Trophoblast cell (in vitro differentiated cells and primary cell): ENCODE measurements at regions not wholly inside any gene's neighbourhood (a gene's known extent, or its start where the extent isn't known, plus 50 kb on each side); places are given as distances from the start of the nearest gene placed in this dataset.
A peak's percentile ranks its signal among the peaks of the same experiment; 100 is the strongest.

Source experiments
- DNase-seq, 2 donors: peaks; one replicate each; pipeline ENCODE4 v3.0.0-alpha.2; 2016
- H2AFZ ChIP-seq: 2 replicates; pipeline ENCODE4 v1.6.1; 2013; ENCODE audit warnings: low read length, moderate library complexity, mild to moderate bottlenecking; ENCODE audit not compliant: insufficient read depth, poor library complexity
- H2AK5ac ChIP-seq: 2 replicates; pipeline ENCODE4 v1.6.1; 2013; ENCODE audit warnings: mild to moderate bottlenecking, low read length
- H2BK120ac ChIP-seq: 2 replicates; pipeline ENCODE4 v1.6.1; 2013; ENCODE audit warnings: low read length, mild to moderate bottlenecking, moderate library complexity; ENCODE audit not compliant: insufficient read depth, poor library complexity
- H2BK12ac ChIP-seq: 2 replicates; pipeline ENCODE4 v1.6.1; 2013; ENCODE audit warnings: mild to moderate bottlenecking, low read length, moderate library complexity
- H2BK5ac ChIP-seq: 2 replicates; pipeline ENCODE4 v1.6.1; 2013; ENCODE audit warnings: low read length, low read depth, moderate library complexity, mild to moderate bottlenecking; ENCODE audit not compliant: poor library complexity
- H3K14ac ChIP-seq: 2 replicates; pipeline ENCODE4 v1.6.1; 2013; ENCODE audit warnings: mild to moderate bottlenecking, low read length
- H3K18ac ChIP-seq: 2 replicates; pipeline ENCODE4 v1.6.1; 2013; ENCODE audit warnings: mild to moderate bottlenecking, low read length
- H3K23ac ChIP-seq: 2 replicates; pipeline ENCODE4 v1.6.1; 2013; ENCODE audit warnings: low read length
- H3K27ac ChIP-seq: 2 replicates; pipeline ENCODE4 v1.5.1; 2013; ENCODE audit warnings: low read depth, mild to moderate bottlenecking, inconsistent platforms, low read length, moderate library complexity
- H3K27me3 ChIP-seq: 2 replicates; pipeline ENCODE4 v1.6.1; 2013; ENCODE audit warnings: inconsistent platforms, mild to moderate bottlenecking, low read length, moderate library complexity; ENCODE audit not compliant: insufficient read depth
- H3K36me3 ChIP-seq, 2 experiments: 1 replicate in 1 of 2; 2 replicates in 1 of 2; pipeline ENCODE4 v1.6.1; 2013; ENCODE audit warnings: low read length in 2 of 2, mild to moderate bottlenecking in 2 of 2, moderate library complexity in 1 of 2; ENCODE audit not compliant: insufficient read depth in 2 of 2, control insufficient read depth in 1 of 2
- H3K4ac ChIP-seq: 2 replicates; pipeline ENCODE4 v1.6.1; 2013; ENCODE audit warnings: low read depth, mild to moderate bottlenecking, low read length, moderate library complexity
- H3K4me1 ChIP-seq, 2 experiments: 1 replicate in 1 of 2; 2 replicates in 1 of 2; pipeline ENCODE4 v1.6.1; 2013; ENCODE audit warnings: low read length in 2 of 2, mild to moderate bottlenecking in 2 of 2, moderate library complexity in 1 of 2; ENCODE audit not compliant: insufficient read depth in 2 of 2, control insufficient read depth in 1 of 2
- H3K4me2 ChIP-seq: 2 replicates; pipeline ENCODE4 v1.6.1; 2013; ENCODE audit warnings: inconsistent platforms, mild to moderate bottlenecking, low read length, moderate library complexity
- H3K4me3 ChIP-seq: 2 replicates; pipeline ENCODE4 v1.5.1; 2013; ENCODE audit warnings: mild to moderate bottlenecking, low read depth, low read length, inconsistent platforms
- H3K79me1 ChIP-seq: one replicate; pipeline ENCODE4 v1.6.1; 2013; ENCODE audit warnings: low read length
- H3K79me2 ChIP-seq: 2 replicates; pipeline ENCODE4 v1.6.1; 2013; ENCODE audit warnings: low read length, mild to moderate bottlenecking; ENCODE audit not compliant: control insufficient read depth, insufficient read depth, poor library complexity
- H3K9ac ChIP-seq: 2 replicates; pipeline ENCODE4 v1.6.1; 2013; ENCODE audit warnings: mild to moderate bottlenecking, low read length
- H3K9me3 ChIP-seq: 2 replicates; pipeline ENCODE4 v1.6.1; 2013; ENCODE audit warnings: low read depth, mild to moderate bottlenecking, control low read depth, inconsistent platforms, low read length; ENCODE audit not compliant: insufficient read depth
- H4K12ac ChIP-seq: 2 replicates; pipeline ENCODE4 v1.6.1; 2013; ENCODE audit warnings: low read depth, mild to moderate bottlenecking, low read length, moderate library complexity
- H4K8ac ChIP-seq: 2 replicates; pipeline ENCODE4 v1.6.1; 2013; ENCODE audit warnings: low read depth, mild to moderate bottlenecking, low read length, moderate library complexity
- H4K91ac ChIP-seq: one replicate; pipeline ENCODE4 v1.6.1; 2013; ENCODE audit warnings: low read depth, mild to moderate bottlenecking, low read length, moderate library complexity
- WGBS: extraction: QIAGEN DNeasy Blood & Tissue Kit; methylation state at CpG from one replicate; pipeline ENCODE4 v1.1.7; 2013; ENCODE audit warnings: missing lambda C conversion rate; ENCODE audit not compliant: insufficient read length, insufficient coverage; ENCODE audit errors: extremely low coverage; 5-methylcytosine and 5-hydroxymethylcytosine counted together

- H3K9ac ChIP-seq = no peak overlapping the region
- no peaks in the 10 kb centered on the region for H3K4me1 ChIP-seq
- H2BK12ac ChIP-seq = no peak overlapping the region
- H3K14ac ChIP-seq = no peak overlapping the region
- WGBS = no CpG with 5 or more reads among the region's 6 CpGs
- no peaks in the 10 kb centered on the region for H3K27me3 ChIP-seq
- no peak overlapping the region for H3K4ac ChIP-seq
- no peak overlapping the region for H2AK5ac ChIP-seq
- no peak overlapping the region for H2AFZ ChIP-seq
- H3K36me3 ChIP-seq = no peaks in the 10 kb centered on the region
- no peak overlapping the region for H3K18ac ChIP-seq
- no peak overlapping the region for H3K27ac ChIP-seq
- H2BK5ac ChIP-seq = no peak overlapping the region
- DNase-seq = peak in 1 of 2 donors; percentile 7
- no peak overlapping the region for H2BK120ac ChIP-seq
- H3K23ac ChIP-seq = no peak overlapping the region
- no peaks in the 10 kb centered on the region for H3K79me1 ChIP-seq
- H3K9me3 ChIP-seq = peaks cover 6% of the 10 kb centered on the region
- no peak overlapping the region for H3K4me2 ChIP-seq
- H4K12ac ChIP-seq = no peak overlapping the region
- no peak overlapping the region for H4K8ac ChIP-seq
- H4K91ac ChIP-seq = no peak overlapping the region
- H3K4me3 ChIP-seq = no peak overlapping the region
- no peaks in the 10 kb centered on the region for H3K79me2 ChIP-seq
Observed at GRCh38 chr19:30105727-30106126, 163.7 kb downstream of the URI1 start.

GRCh38 chr19:30106417-30107095 lies 164.5 kb downstream of the URI1 start:
- Histone ChIP-seq H3K4me3 (no peak overlapping the region), H4K12ac (no peak overlapping the region), H2AK5ac (no peak overlapping the region), H3K18ac (no peak overlapping the region), H2BK120ac (no peak overlapping the region), H3K4me2 (no peak overlapping the region), H3K36me3 (no peaks in the 10 kb centered on the region), H3K27me3 (no peaks in the 10 kb centered on the region), H3K4me1 (no peaks in the 10 kb centered on the region), H3K79me2 (no peaks in the 10 kb centered on the region), H3K4ac (no peak overlapping the region), H3K14ac (no peak overlapping the region), H4K91ac (no peak overlapping the region), H3K27ac (no peak overlapping the region), H2BK5ac (no peak overlapping the region), H3K79me1 (no peaks in the 10 kb centered on the region), H4K8ac (no peak overlapping the region), H2BK12ac (no peak overlapping the region), H3K9me3 (peaks cover 3% of the 10 kb centered on the region), H3K23ac (no peak overlapping the region), H3K9ac (no peak overlapping the region), H2AFZ (no peak overlapping the region)
- peak; percentile 8 to 33 for DNase-seq
- no CpG with 5 or more reads among the region's 11 CpGs for WGBS

GRCh38 chr19:30107251-30107650 lies 165.2 kb downstream of the URI1 start:
- Histone ChIP-seq H4K91ac (no peak overlapping the region), H4K8ac (no peak overlapping the region), H3K36me3 (no peaks in the 10 kb centered on the region), H2BK12ac (no peak overlapping the region), H2BK5ac (no peak overlapping the region), H2AK5ac (no peak overlapping the region), H3K9ac (no peak overlapping the region), H2AFZ (no peak overlapping the region), H3K79me2 (no peaks in the 10 kb centered on the region), H3K9me3 (peaks cover 3% of the 10 kb centered on the region), H3K4me3 (no peak overlapping the region), H4K12ac (no peak overlapping the region), H3K4ac (no peak overlapping the region), H3K4me2 (no peak overlapping the region), H3K18ac (no peak overlapping the region), H2BK120ac (no peak overlapping the region), H3K23ac (no peak overlapping the region), H3K27ac (no peak overlapping the region), H3K4me1 (no peaks in the 10 kb centered on the region), H3K27me3 (no peaks in the 10 kb centered on the region), H3K79me1 (no peaks in the 10 kb centered on the region), H3K14ac (no peak overlapping the region)
- no peak for DNase-seq
- no CpG with 5 or more reads among the region's 12 CpGs for WGBS

- Histone ChIP-seq H3K36me3 (no peaks in the 10 kb centered on the region), H3K79me2 (no peaks in the 10 kb centered on the region), H3K4ac (no peak overlapping the region), H4K12ac (no peak overlapping the region), H3K4me1 (no peaks in the 10 kb centered on the region), H4K8ac (no peak overlapping the region), H3K18ac (no peak overlapping the region), H3K4me3 (no peak overlapping the region), H3K9me3 (peaks cover 3% of the 10 kb centered on the region), H4K91ac (no peak overlapping the region), H2BK120ac (no peak overlapping the region), H3K4me2 (no peak overlapping the region), H3K79me1 (no peaks in the 10 kb centered on the region), H3K9ac (no peak overlapping the region), H2BK5ac (no peak overlapping the region), H3K23ac (no peak overlapping the region), H2AK5ac (no peak overlapping the region), H3K27me3 (no peaks in the 10 kb centered on the region), H2BK12ac (no peak overlapping the region), H2AFZ (no peak overlapping the region), H3K14ac (no peak overlapping the region), H3K27ac (no peak overlapping the region)
- DNase-seq = no peak
- no CpG with 5 or more reads among the region's 5 CpGs for WGBS
Observed at GRCh38 chr19:30109565-30109964, 167.5 kb downstream of the URI1 start.
